HL-60 (cell line): ENCODE measurements at regions not wholly inside any gene's neighbourhood (a gene's known extent, or its start where the extent isn't known, plus 50 kb on each side); places are given as distances from the start of the nearest gene placed in this dataset.

Experiments
- CTCF ChIP-seq: IDR thresholded peaks from one replicate; pipeline ENCODE4 v1.5.1; 2011; ENCODE audit warnings: low read length, control low read depth, inconsistent platforms; ENCODE audit not compliant: insufficient read depth
- GABPA ChIP-seq: IDR thresholded peaks from 2 replicates; pipeline ENCODE4 v1.6.1; 2012; ENCODE audit warnings: low read depth
- POLR2AphosphoS5 ChIP-seq: IDR thresholded peaks from 2 replicates; pipeline ENCODE4 v1.6.1; 2012; ENCODE audit warnings: low read depth

GRCh38 chr11:103556171-103556570 lies 446.9 kb downstream of the DYNC2H1 start:
- no peak for TF ChIP-seq POLR2AphosphoS5
- no peak for TF ChIP-seq CTCF
- TF ChIP-seq GABPA = no peak
